Activated CD8-positive, alpha-beta T cell treated with anti-CD3 and anti-CD28 coated beads, Interleukin-2, amount 10 ng/mL, durations not matched to agents 7 days and 5 days (primary cell): ENCODE measurements at regions not wholly inside any gene's neighbourhood (a gene's known extent, or its start where the extent isn't known, plus 50 kb on each side); places are given as distances from the start of the nearest gene placed in this dataset.
A peak's percentile ranks its signal among the peaks of the same experiment; 100 is the strongest.

ENCODE experiments used
- ATAC-seq: fragments of 150-1000 bp; cut with Tn5 transposase; one replicate; pipeline ENCODE4 v1.10.0; 2021; ENCODE audit warnings: moderate library complexity
- CTCF ChIA-PET: fragments of 350-600 bp; sonication (Branson Sonifier 250); formaldehyde crosslinking; loops from one replicate; lab custom pipeline; 2021; ENCODE audit warnings: antibody characterized with exemption; lab: Charles Lee
- POLR2A ChIA-PET: fragments of 350-600 bp; sonication (Branson Sonifier 250); formaldehyde crosslinking; loops from one replicate; lab custom pipeline; 2021; ENCODE audit warnings: antibody characterized with exemption; lab: Charles Lee
- DNase-seq: peaks from one replicate; pipeline ENCODE4 v3.0.0-alpha.2; 2020
- H3K27ac Mint-ChIP-seq: one replicate; pipeline ENCODE4 v1.8.0; 2021; ENCODE audit warnings: mild to moderate bottlenecking, mixed read lengths
- H3K27me3 Mint-ChIP-seq: one replicate; pipeline ENCODE4 v1.8.0; 2021; ENCODE audit warnings: low read depth, mixed read lengths
- H3K36me3 Mint-ChIP-seq: one replicate; pipeline ENCODE4 v1.8.0; 2021; ENCODE audit warnings: low read depth, mixed read lengths
- H3K4me1 Mint-ChIP-seq: one replicate; pipeline ENCODE4 v1.8.0; 2021; ENCODE audit warnings: low read depth, mixed read lengths
- H3K4me3 Mint-ChIP-seq: one replicate; pipeline ENCODE4 v1.8.0; 2021; ENCODE audit warnings: mild to moderate bottlenecking, mixed read lengths
- H3K9me3 Mint-ChIP-seq: one replicate; pipeline ENCODE4 v1.8.0; 2022; ENCODE audit warnings: mixed read lengths; ENCODE audit not compliant: insufficient read depth

GRCh38 chr5:67371924-67372323 is 175.3 kb upstream of the CD180 start:
- Mint-ChIP-seq H3K4me3 (no peak overlapping the region), H3K36me3 (no peaks in the 10 kb centered on the region), H3K27me3 (peaks cover 8% of the 10 kb centered on the region), H3K9me3 (no peaks in the 10 kb centered on the region), H3K27ac (no peak overlapping the region), H3K4me1 (no peaks in the 10 kb centered on the region)
- no peak for DNase-seq
- ChIA-PET POLR2A (no interaction called here), CTCF (no interaction called here)
- no peak for ATAC-seq

DNA sequence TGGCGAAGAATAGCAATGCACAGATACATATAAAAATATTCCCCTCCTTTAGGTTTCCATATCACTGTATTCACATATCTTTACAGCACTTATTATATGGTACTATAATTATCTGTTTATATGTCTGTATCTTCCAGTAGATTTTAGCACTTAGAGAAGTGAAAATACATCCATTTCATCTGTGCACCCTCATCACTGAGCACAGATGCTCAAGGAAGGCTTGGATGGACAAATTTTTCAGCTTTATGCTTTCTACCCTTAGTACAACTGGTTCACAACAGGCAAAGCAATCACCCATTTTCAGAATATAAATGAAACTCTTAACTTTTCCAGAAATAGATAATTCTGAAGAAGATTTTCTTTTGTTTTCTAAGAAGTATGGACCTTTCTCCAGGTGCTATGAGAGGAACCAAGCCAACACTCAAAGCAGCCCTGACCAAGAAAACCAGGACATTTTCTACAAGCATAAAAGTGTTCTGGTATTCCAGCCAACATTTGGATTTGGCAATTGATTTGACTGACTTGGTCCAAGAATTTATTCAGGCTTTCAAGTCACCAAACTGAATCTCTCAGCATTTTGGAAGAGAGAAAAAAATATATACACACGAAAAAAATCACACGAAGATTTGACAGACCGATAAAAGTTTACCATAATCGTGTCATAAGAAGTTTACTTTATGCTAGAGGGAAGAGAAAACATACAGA is 170.2 kb upstream of the CD180 start:
- Mint-ChIP-seq H3K4me3 (no peak overlapping the region), H3K27ac (no peak overlapping the region), H3K9me3 (no peaks in the 10 kb centered on the region), H3K4me1 (no peaks in the 10 kb centered on the region), H3K27me3 (peaks cover 8% of the 10 kb centered on the region), H3K36me3 (no peaks in the 10 kb centered on the region)
- ChIA-PET CTCF (no interaction called here), POLR2A (no interaction called here)
- ATAC-seq (no peak), DNase-seq (no peak)

GRCh38 chr5:67366276-67366675 is 169.7 kb upstream of the CD180 start:
- ATAC-seq, result no peak
- Mint-ChIP-seq H3K9me3 (no peaks in the 10 kb centered on the region), H3K36me3 (no peaks in the 10 kb centered on the region), H3K4me1 (no peaks in the 10 kb centered on the region), H3K27ac (no peak overlapping the region), H3K4me3 (no peak overlapping the region), H3K27me3 (peaks cover 8% of the 10 kb centered on the region)
- ChIA-PET POLR2A (no interaction called here), CTCF (no interaction called here)
- no peak for DNase-seq

GRCh38 chr5:67364381-67364970 is 167.9 kb upstream of the CD180 start:
- ChIA-PET POLR2A (no interaction called here), CTCF (interaction anchor here (0.8 kb wide), 1 partner anchor 12 kb away, joined by 3 read pairs; no protein-coding TSS in a partner anchor)
- no peaks in the 10 kb centered on the region for H3K36me3 Mint-ChIP-seq
- H3K27ac Mint-ChIP-seq, result no peak overlapping the region
- DNase-seq, result no peak
- no peak overlapping the region for H3K4me3 Mint-ChIP-seq
- ATAC-seq, result no peak
- H3K9me3 Mint-ChIP-seq, result no peaks in the 10 kb centered on the region
- peaks cover 6% of the 10 kb centered on the region for H3K27me3 Mint-ChIP-seq
- H3K4me1 Mint-ChIP-seq, result peaks cover 8% of the 10 kb centered on the region

GRCh38 chr5:67363963-67364362 is 167.4 kb upstream of the CD180 start:
- no peaks in the 10 kb centered on the region for H3K36me3 Mint-ChIP-seq
- H3K27ac Mint-ChIP-seq, result no peak overlapping the region
- ChIA-PET CTCF (interaction anchor here (0.8 kb wide), 1 partner anchor 12 kb away, joined by 3 read pairs; no protein-coding TSS in a partner anchor), POLR2A (no interaction called here)
- ATAC-seq, result no peak
- no peak overlapping the region for H3K4me3 Mint-ChIP-seq
- H3K27me3 Mint-ChIP-seq, result peaks cover 6% of the 10 kb centered on the region
- no peaks in the 10 kb centered on the region for H3K9me3 Mint-ChIP-seq
- H3K4me1 Mint-ChIP-seq, result peaks cover 8% of the 10 kb centered on the region
- no peak for DNase-seq

- DNase-seq, result no peak
- H3K27ac Mint-ChIP-seq, result no peak overlapping the region
- H3K27me3 Mint-ChIP-seq, result peaks cover 2% of the 10 kb centered on the region
- H3K9me3 Mint-ChIP-seq, result no peaks in the 10 kb centered on the region
- ChIA-PET CTCF (no interaction called here), POLR2A (no interaction called here)
- no peak for ATAC-seq
- no peak overlapping the region for H3K4me3 Mint-ChIP-seq
- no peaks in the 10 kb centered on the region for H3K36me3 Mint-ChIP-seq
- H3K4me1 Mint-ChIP-seq, result peaks cover 8% of the 10 kb centered on the region
These were observed 166.6 kb upstream of the CD180 start for GRCh38 chr5:67363180-67363709.

DNA sequence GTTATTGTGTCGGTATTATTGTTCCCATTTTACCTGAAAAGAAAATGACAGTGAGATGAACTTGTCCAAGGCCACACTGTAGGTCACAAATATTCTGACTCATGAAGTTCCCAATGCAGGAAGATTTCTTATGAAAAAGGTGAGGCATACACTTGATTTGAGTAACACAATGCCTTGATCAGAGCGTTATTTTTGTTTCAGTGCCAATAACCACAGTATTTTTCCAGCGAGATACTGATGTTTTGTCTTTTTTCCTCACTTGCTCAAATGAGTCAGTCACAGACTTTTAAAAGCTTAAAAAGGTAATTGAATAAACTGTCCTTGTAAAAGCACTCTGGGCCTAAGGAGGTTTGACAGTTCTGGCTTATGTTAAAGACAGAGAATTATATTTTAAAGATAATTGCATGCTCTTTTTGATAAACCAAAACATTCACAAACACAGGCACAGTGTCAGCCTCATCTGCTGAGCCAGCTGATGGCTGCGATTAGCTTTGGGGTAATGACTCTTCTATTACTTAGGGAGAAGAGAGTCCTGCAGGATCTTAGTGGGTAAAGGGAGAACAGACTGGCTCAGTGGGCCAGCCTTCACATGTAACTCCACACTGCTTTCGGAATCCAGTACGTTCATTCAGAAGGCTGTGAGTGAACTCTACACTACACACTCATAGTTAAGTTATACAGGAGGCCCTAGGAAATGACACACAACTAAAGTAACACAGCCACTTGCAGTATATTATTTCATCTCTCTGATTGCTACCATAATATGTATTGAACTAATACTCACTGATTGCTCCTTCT is 165.5 kb upstream of the CD180 start:
- ChIA-PET CTCF (no interaction called here), POLR2A (no interaction called here)
- no peak for ATAC-seq
- Mint-ChIP-seq H3K27me3 (no peaks in the 10 kb centered on the region), H3K4me1 (peaks cover 8% of the 10 kb centered on the region), H3K9me3 (no peaks in the 10 kb centered on the region), H3K4me3 (no peak overlapping the region), H3K36me3 (no peaks in the 10 kb centered on the region), H3K27ac (no peak overlapping the region)
- DNase-seq, result no peak

DNA sequence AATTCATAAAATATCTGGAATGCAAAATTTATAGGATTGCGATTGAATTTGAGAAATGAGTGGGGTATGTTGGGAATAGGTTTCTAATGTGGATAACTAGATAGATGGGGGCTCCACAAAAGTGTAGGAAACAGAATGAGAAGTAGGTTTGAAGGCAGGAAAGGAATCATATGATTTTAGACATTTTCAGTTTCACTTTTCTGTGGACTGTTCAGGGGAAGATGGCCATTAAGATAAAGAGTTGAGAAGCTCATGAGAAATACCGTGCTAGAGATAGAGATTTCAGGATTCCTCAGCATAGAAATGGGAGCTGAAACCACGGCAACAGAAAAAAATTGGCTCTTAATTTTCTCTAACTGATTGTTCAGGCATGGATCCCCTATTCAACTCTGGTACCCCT is 163.4 kb upstream of the CD180 start:
- H3K9me3 Mint-ChIP-seq, result no peaks in the 10 kb centered on the region
- no peaks in the 10 kb centered on the region for H3K36me3 Mint-ChIP-seq
- ChIA-PET CTCF (interaction anchor here (0.7 kb wide), 1 partner anchor 532 kb away, joined by 3 read pairs; no protein-coding TSS in a partner anchor), POLR2A (no interaction called here)
- no peaks in the 10 kb centered on the region for H3K27me3 Mint-ChIP-seq
- peaks cover 8% of the 10 kb centered on the region for H3K4me1 Mint-ChIP-seq
- no peak for DNase-seq
- no peak overlapping the region for H3K27ac Mint-ChIP-seq
- H3K4me3 Mint-ChIP-seq, result no peak overlapping the region
- ATAC-seq, result peak; percentile 49

DNA sequence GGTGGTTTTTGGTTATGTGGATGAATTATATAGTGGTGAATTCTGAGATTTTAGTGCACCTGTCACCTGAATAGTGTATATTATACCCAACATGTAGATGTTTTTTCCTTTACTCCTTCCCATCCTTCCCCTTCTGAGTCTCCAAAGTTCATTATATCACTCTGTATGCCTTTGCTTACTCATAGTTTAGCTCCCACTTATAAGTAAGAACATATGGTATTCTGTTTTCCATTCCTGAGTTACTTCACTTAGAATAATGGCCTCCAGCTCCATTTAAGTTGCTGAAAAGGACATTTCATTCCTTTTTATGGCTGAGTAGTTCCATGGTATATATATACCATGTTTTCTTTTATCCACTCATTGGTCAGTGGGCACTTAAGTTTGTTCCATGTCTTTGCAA is 161.6 kb upstream of the CD180 start:
- ATAC-seq (no peak), DNase-seq (no peak)
- H3K4me1 Mint-ChIP-seq, result peaks cover 8% of the 10 kb centered on the region
- H3K27ac Mint-ChIP-seq, result no peak overlapping the region
- H3K9me3 Mint-ChIP-seq, result no peaks in the 10 kb centered on the region
- no peak overlapping the region for H3K4me3 Mint-ChIP-seq
- H3K36me3 Mint-ChIP-seq, result no peaks in the 10 kb centered on the region
- ChIA-PET CTCF (no interaction called here), POLR2A (no interaction called here)
- peaks cover 2% of the 10 kb centered on the region for H3K27me3 Mint-ChIP-seq

- ChIA-PET POLR2A (no interaction called here), CTCF (no interaction called here)
- Mint-ChIP-seq H3K36me3 (no peaks in the 10 kb centered on the region), H3K27ac (no peak overlapping the region), H3K4me3 (no peak overlapping the region), H3K9me3 (peaks cover 3% of the 10 kb centered on the region), H3K27me3 (peaks cover 2% of the 10 kb centered on the region), H3K4me1 (peaks cover 14% of the 10 kb centered on the region)
- no peak for ATAC-seq
- no peak for DNase-seq
These were observed 158.6 kb upstream of the CD180 start for GRCh38 chr5:67355120-67355713.

GRCh38 chr5:67353500-67354450 is 157.2 kb upstream of the CD180 start:
- Mint-ChIP-seq H3K4me1 (peaks cover 12% of the 10 kb centered on the region), H3K4me3 (no peak overlapping the region), H3K9me3 (peaks cover 3% of the 10 kb centered on the region), H3K27ac (no peak overlapping the region), H3K27me3 (peaks cover 4% of the 10 kb centered on the region), H3K36me3 (no peaks in the 10 kb centered on the region)
- ChIA-PET CTCF (no interaction called here), POLR2A (no interaction called here)
- DNase-seq (no peak), ATAC-seq (no peak)
